ENCODE measurements at regions not wholly inside any gene's neighbourhood (a gene's known extent, or its start where the extent isn't known, plus 50 kb on each side); places are given as distances from the start of the nearest gene placed in this dataset.
A peak's percentile ranks its signal among the peaks of the same experiment; 100 is the strongest.

GRCh38 chr3:187902041-187902471 lies 156.8 kb upstream of the BCL6 start:
- DNase-seq (ENCODE audit: low read depth) = no peak

GRCh38 chr3:187902936-187903335 lies 157.7 kb upstream of the BCL6 start:
- DNase-seq (ENCODE audit: low read depth) = peak; percentile 53

GRCh38 chr3:187903697-187904096 lies 158.4 kb upstream of the BCL6 start:
- no peak for DNase-seq (ENCODE audit: low read depth)

GRCh38 chr3:187906416-187906815 lies 161.1 kb upstream of the BCL6 start:
- DNase-seq (ENCODE audit: low read depth) = no peak

DNA sequence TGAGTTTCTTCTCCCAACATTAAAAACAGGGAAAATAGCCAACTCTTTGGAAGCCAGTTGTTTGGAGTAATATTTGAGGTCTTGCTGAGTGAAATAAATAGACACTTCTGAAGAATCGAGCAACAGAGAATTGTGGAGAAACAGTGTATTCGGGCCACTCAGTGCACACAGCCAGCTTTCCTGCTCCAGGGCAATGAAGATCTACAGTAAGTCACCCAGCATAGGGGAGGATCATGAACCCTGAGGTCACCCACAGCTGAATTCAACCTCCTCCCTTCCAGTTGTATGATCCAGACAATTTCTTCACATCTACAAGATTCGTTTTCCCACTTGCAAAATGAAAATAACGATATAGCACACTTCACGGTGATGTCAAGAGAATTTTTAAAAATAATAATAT lies 161.7 kb upstream of the BCL6 start:
- DNase-seq (ENCODE audit: low read depth) = no peak

DNA sequence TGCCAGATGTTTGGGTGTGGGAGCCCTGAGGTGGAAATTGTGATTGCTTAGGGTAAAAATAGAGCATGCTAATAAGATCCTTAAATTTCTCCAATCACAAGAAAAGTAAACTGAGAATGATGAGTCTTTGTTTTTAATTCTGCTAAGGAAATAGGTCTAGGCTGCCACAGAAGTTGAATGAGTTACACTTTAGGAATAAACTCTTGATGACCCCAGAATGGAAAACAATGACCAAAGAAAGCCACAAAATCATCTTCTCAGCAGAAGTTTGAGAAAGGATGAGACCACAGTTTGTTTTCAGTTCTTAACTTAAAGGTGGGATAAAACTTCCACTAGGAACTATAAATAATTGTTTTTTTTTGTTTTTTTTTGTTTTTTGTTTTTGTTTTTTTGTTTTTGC lies 164.6 kb upstream of the BCL6 start:
- peak; percentile 73 for DNase-seq (ENCODE audit: low read depth)

DNA sequence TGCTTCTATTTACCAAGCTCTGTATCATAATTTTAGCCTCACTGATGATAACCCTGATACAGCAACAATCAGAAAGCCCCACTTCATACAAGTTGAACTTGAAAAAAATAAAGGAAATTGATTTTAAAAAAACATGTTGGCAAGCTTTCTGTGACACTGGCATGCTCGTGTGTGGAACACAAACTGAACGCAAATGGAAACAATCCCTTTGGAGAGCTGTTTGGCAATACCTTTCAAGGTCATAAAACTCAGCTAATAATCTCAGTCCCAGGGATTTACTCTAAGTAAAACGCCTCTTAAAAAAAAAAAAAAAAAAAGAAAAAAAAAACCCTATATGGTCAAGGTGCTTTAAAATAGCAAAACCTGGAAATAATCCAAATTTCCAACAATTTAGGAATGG lies 166.7 kb upstream of the BCL6 start:
- DNase-seq (ENCODE audit: low read depth) = no peak

GRCh38 chr3:187913617-187914033 lies 168.4 kb upstream of the BCL6 start:
- peak; percentile 89 for DNase-seq (ENCODE audit: low read depth)

DNA sequence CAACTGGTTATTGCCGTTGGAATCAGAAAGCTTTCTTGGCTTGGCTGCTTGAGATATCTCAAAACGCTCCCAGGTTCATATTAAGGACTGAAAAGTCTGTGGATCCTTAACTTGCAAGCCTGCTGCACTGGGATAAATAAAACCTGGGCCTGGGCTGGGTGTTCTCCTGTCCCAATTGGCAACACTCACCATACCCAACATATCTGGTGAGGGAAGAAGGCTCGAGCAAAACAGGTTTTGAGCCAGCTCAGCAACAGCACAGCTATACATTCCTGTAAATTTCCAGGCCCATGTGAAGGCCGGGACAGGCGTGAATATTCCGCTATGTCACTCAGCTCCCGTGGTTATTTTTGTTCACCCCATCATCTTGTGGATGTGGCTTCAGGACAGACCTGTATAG lies 169.0 kb upstream of the BCL6 start:
- DNase-seq (ENCODE audit: low read depth) = peak; percentile 34

GRCh38 chr3:187916072-187916471 lies 170.8 kb upstream of the BCL6 start:
- DNase-seq (ENCODE audit: low read depth) = no peak

- no peak for DNase-seq (ENCODE audit: low read depth)
Measured at GRCh38 chr3:187918081-187918644, 172.9 kb upstream of the BCL6 start.

DNA sequence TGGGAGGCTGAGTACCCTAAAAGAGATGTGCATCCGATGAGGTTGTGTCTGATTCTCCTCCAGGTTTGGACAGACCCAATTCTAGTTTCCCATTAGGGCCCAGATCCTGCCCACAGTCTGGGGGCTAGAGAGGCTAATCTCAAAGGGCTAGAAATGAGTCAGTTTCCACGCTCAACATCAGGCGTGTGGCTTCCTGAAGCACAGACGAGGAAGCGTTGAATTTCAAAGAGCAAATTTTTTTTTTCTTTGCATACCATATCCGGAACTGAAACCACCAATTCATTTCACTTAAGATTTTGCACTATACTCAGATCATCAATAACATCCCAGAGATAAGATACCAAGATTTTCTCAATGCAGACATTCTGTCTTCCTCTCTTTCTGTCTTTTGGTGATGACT lies 173.8 kb upstream of the BCL6 start:
- peak; percentile 75 for DNase-seq (ENCODE audit: low read depth)

- no peak for DNase-seq (ENCODE audit: low read depth)
Measured at GRCh38 chr3:187919544-187919943, 174.3 kb upstream of the BCL6 start.

DNA sequence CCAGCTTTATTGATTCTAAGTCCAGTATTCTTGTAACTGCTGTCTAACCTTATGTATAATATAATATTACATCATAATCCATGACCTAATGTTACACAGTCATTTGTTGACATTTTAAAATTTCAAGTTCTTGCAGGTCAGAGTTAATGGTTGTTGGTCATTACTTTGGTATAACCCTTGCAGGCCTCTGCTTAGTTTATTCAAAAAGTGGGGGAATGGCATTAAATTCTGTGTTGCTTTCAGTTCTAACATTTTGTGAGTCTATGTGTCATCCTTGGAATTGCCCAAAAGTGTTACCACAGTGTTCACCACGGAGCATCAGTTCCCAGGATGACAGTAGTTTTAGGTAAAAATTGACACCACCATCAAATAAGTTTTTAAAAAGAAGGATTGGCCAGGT lies 174.8 kb upstream of the BCL6 start:
- DNase-seq (ENCODE audit: low read depth) = peak; percentile 52

DNA sequence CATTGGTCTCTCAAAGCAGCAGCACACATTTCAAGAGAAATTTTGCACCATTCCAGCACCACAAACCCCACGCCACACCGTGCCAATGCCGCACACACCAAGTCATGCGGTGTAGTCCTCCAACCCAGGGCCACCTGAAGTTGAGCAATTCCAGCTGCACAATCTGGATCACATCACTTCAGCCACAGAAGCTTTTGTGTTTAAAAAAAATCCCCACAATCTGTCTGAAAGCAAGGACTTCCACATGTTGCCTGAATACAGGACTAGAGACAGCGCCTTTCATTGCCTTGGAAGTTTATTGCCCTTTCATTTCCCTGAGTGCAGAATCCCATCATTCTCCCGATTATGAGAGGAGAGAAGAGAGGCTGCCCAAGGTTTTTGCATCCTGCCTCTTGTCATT lies 175.6 kb upstream of the BCL6 start:
- peak; percentile 33 for DNase-seq (ENCODE audit: low read depth)

- DNase-seq (ENCODE audit: low read depth) = no peak
Measured at GRCh38 chr3:187921391-187922074, 176.3 kb upstream of the BCL6 start.

DNA sequence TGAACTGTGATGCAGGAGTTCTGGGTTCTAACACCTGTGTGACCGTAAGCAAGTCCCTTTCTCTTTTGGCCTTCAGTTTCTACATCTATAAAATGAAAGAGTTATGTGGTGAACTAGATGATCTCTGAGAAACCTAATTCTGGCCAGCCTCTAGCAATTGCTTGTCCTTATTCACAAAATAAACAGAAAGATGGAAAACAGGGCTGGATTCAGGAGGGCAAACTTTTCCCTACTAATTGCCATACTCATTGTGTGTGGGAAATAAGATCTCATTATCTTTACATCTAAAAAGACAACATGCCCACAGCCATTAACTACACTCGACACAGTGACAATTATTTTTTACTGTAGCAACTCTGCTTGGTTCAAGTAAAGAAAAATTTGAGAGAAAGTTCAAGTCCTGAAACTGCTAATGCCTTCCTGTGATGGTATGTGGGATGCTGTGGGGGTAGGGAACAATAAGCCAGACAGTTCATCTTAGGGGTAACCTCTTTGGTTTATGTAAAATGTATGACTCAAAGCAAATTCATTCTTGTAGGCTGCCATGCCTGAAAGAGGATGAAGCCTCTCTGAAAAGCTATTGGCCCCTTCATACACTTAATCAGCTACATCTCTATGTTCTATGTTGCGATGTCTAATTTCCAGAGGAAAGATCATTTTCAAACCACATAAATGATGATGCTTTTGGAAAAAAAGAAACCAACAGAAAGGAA lies 177.6 kb upstream of the BCL6 start:
- peak; percentile 89 for DNase-seq (ENCODE audit: low read depth)

DNA sequence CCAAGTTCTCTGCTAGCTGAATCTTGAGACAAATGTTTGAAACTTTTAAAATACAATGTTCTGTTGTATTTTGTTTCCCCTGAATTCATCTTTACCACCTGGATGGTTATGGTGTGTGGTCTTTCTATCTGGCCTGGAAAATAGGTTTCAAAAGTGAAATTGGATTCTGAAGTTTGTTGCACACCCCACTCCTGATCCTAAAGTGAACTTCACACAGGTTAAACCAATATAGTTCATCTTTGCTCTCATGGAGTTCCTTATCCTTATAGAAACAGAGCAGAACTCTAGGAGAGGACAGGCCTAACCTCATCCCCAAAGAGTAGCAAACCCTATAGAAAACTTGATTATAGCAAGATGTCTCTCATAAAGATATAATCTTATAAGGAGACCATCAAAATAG lies 179.4 kb upstream of the BCL6 start:
- DNase-seq (ENCODE audit: low read depth) = no peak

DNA sequence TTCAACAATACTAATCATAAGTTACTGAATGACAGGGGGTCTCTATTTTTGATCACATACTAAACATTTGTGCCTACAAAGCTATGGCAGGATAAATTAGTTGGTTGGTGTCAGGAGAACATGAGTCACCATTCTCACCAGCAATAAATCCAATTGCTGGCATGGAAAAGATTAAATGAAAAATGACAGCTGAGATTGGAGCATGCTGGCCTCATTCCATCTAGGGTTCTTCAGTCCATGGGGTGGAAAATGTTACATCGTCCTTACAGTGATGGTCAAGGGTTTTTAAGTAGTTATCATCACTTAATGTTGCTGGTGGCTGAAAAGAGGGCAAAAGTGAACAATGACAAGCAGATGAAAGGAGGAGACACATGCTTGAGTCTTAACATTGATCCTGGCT lies 180.1 kb upstream of the BCL6 start:
- peak; percentile 24 for DNase-seq (ENCODE audit: low read depth)

GRCh38 chr3:187926620-187927019 lies 181.4 kb upstream of the BCL6 start:
- no peak for DNase-seq (ENCODE audit: low read depth)

GRCh38 chr3:187927565-187927964 lies 182.3 kb upstream of the BCL6 start:
- no peak for DNase-seq (ENCODE audit: low read depth)

- no peak for DNase-seq (ENCODE audit: low read depth)
Measured at GRCh38 chr3:187929112-187929816, 184.0 kb upstream of the BCL6 start.

GRCh38 chr3:187930021-187930420 lies 184.8 kb upstream of the BCL6 start:
- no peak for DNase-seq (ENCODE audit: low read depth)

Measured in iris pigment epithelial cell (primary cell).